HUES6 (cell line): ENCODE measurements at regions not wholly inside any gene's neighbourhood (a gene's known extent, or its start where the extent isn't known, plus 50 kb on each side); places are given as distances from the start of the nearest gene placed in this dataset.

Experiments used
- H3K27ac ChIP-seq: 2 replicates; pipeline ENCODE4 v1.7.0; 2013; ENCODE audit warnings: low read depth, mild to moderate bottlenecking, low read length, inconsistent platforms
- H3K27me3 ChIP-seq: 2 replicates; pipeline ENCODE4 v1.6.1; 2013; ENCODE audit warnings: low read length; ENCODE audit not compliant: control insufficient read depth, insufficient read depth
- H3K36me3 ChIP-seq: 2 replicates; pipeline ENCODE4 v1.6.1; 2013; ENCODE audit warnings: low read length; ENCODE audit not compliant: control insufficient read depth, insufficient read depth
- H3K4me1 ChIP-seq: 2 replicates; pipeline ENCODE4 v1.6.1; 2013; ENCODE audit warnings: low read length; ENCODE audit not compliant: control insufficient read depth, insufficient read depth
- H3K4me3 ChIP-seq: 2 replicates; pipeline ENCODE4 v1.5.1; 2013; ENCODE audit warnings: low read depth, low read length
- H3K9ac ChIP-seq: one replicate; pipeline ENCODE4 v1.6.1; 2013; ENCODE audit warnings: mild to moderate bottlenecking, low read length
- H3K9me3 ChIP-seq: 2 replicates; pipeline ENCODE4 v1.6.1; 2013; ENCODE audit warnings: low read depth, low read length; ENCODE audit not compliant: control insufficient read depth, insufficient read depth

- H3K36me3 ChIP-seq = no peaks in the 10 kb centered on the region
- no peak overlapping the region for H3K9ac ChIP-seq
- no peaks in the 10 kb centered on the region for H3K9me3 ChIP-seq
- H3K4me1 ChIP-seq = no peaks in the 10 kb centered on the region
- no peaks in the 10 kb centered on the region for H3K27me3 ChIP-seq
- no peak overlapping the region for H3K4me3 ChIP-seq
- no peak overlapping the region for H3K27ac ChIP-seq
Observed at GRCh38 chr5:24749701-24750100, 104.9 kb upstream of the CDH10 start.

DNA sequence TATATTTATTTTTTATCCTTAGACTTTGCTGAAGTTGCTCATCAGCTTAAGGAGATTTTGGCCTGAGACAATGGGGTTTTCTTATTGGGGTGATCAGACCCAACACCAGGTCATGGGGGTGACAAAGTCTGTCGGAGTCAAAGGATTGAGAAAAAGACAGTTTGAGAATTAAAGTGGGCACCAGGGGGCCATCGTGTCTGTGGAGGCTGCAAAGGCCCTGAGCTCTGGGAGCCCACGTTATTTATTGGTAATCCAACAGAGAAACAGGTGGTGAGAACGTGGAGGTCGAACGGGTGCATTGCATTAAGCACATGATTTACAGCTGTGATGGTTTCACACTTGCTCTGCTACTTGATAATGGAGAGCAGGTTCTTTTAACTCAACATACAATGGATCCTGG is 102.5 kb upstream of the CDH10 start:
- H3K4me1 ChIP-seq = no peaks in the 10 kb centered on the region
- no peak overlapping the region for H3K9ac ChIP-seq
- no peaks in the 10 kb centered on the region for H3K27me3 ChIP-seq
- H3K4me3 ChIP-seq = no peak overlapping the region
- no peaks in the 10 kb centered on the region for H3K9me3 ChIP-seq
- no peak overlapping the region for H3K27ac ChIP-seq
- no peaks in the 10 kb centered on the region for H3K36me3 ChIP-seq

DNA sequence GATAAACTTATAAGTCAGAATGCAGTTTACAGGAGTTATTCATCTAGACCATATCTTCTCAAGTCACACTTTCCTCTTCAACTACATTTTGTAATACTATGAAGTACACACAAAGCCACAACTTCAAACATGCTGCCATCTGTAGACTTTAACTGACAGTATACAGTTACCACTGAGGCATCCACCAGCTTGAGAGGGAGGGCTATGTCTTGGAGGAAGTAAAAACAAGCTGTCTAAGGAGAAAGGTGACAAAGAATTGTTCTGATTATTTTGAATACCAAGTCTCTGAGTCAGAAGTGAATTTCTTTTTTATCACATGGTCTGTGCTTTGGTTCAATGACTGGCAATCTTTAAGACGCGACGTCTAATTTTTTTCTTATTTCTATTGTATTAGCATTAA is 97.6 kb upstream of the CDH10 start:
- H3K9ac ChIP-seq = no peak overlapping the region
- H3K27me3 ChIP-seq = no peaks in the 10 kb centered on the region
- H3K4me3 ChIP-seq = no peak overlapping the region
- H3K9me3 ChIP-seq = no peaks in the 10 kb centered on the region
- no peak overlapping the region for H3K27ac ChIP-seq
- no peaks in the 10 kb centered on the region for H3K4me1 ChIP-seq
- no peaks in the 10 kb centered on the region for H3K36me3 ChIP-seq

- no peaks in the 10 kb centered on the region for H3K27me3 ChIP-seq
- no peaks in the 10 kb centered on the region for H3K4me1 ChIP-seq
- no peak overlapping the region for H3K27ac ChIP-seq
- no peaks in the 10 kb centered on the region for H3K9me3 ChIP-seq
- no peak overlapping the region for H3K9ac ChIP-seq
- no peak overlapping the region for H3K4me3 ChIP-seq
- no peaks in the 10 kb centered on the region for H3K36me3 ChIP-seq
Observed at GRCh38 chr5:24737163-24737562, 92.4 kb upstream of the CDH10 start.

GRCh38 chr5:24735284-24735683 is 90.5 kb upstream of the CDH10 start:
- Histone ChIP-seq H3K4me3 (no peak overlapping the region), H3K9ac (no peak overlapping the region), H3K27ac (no peak overlapping the region), H3K36me3 (no peaks in the 10 kb centered on the region), H3K27me3 (no peaks in the 10 kb centered on the region), H3K4me1 (no peaks in the 10 kb centered on the region), H3K9me3 (no peaks in the 10 kb centered on the region)

- no peak overlapping the region for H3K9ac ChIP-seq
- no peaks in the 10 kb centered on the region for H3K9me3 ChIP-seq
- H3K27me3 ChIP-seq = no peaks in the 10 kb centered on the region
- H3K4me1 ChIP-seq = no peaks in the 10 kb centered on the region
- no peak overlapping the region for H3K4me3 ChIP-seq
- H3K36me3 ChIP-seq = no peaks in the 10 kb centered on the region
- no peak overlapping the region for H3K27ac ChIP-seq
Observed at GRCh38 chr5:24732184-24732583, 87.4 kb upstream of the CDH10 start.

GRCh38 chr5:24720743-24721142 is 76.0 kb upstream of the CDH10 start:
- Histone ChIP-seq H3K9me3 (no peaks in the 10 kb centered on the region), H3K4me3 (no peak overlapping the region), H3K9ac (no peak overlapping the region), H3K4me1 (no peaks in the 10 kb centered on the region), H3K27me3 (no peaks in the 10 kb centered on the region), H3K27ac (no peak overlapping the region), H3K36me3 (no peaks in the 10 kb centered on the region)

DNA sequence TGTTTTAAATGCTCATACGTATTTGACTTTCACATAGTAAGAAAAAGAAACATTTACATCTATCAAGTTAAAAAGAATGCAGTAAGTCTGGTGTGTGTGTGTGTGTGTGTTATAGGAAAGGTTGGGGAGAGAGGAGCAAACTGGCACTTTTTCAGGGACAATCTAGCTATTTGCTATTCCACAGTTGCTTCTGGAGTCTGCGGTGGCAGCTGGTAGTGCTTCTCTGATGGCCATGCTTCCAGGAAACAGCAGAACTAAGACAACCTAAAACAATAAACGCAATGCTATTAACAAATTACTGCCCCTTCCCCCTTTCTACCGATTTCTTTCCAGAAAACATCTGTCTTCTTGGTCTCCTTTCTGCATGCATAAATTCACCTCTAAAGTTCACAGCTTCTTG is 70.0 kb upstream of the CDH10 start:
- H3K27me3 ChIP-seq = no peaks in the 10 kb centered on the region
- H3K9ac ChIP-seq = no peak overlapping the region
- H3K4me1 ChIP-seq = no peaks in the 10 kb centered on the region
- H3K4me3 ChIP-seq = no peak overlapping the region
- H3K9me3 ChIP-seq = no peaks in the 10 kb centered on the region
- no peaks in the 10 kb centered on the region for H3K36me3 ChIP-seq
- H3K27ac ChIP-seq = no peak overlapping the region

DNA sequence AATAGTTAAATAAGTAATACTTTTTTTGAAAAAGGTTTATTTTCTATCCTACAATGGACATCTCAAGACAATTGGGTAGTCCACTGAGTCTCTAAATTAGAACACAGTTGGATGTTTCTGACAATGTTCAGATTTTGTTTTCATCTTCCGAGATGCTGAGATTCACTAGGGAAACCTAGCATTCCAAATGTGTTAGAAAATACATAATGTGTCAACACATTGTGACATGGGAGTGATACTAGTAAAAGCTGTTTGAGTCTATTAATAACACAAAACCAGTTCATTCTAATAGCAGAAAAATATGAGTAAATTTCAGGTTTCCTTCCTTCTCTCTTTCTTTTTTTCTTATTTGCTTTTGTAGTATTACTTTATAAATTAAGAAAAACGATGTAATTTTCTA is 68.2 kb upstream of the CDH10 start:
- no peak overlapping the region for H3K9ac ChIP-seq
- no peaks in the 10 kb centered on the region for H3K27me3 ChIP-seq
- H3K27ac ChIP-seq = no peak overlapping the region
- H3K4me3 ChIP-seq = no peak overlapping the region
- no peaks in the 10 kb centered on the region for H3K9me3 ChIP-seq
- no peaks in the 10 kb centered on the region for H3K4me1 ChIP-seq
- H3K36me3 ChIP-seq = no peaks in the 10 kb centered on the region

GRCh38 chr5:24712047-24712446 is 67.3 kb upstream of the CDH10 start:
- no peak overlapping the region for H3K27ac ChIP-seq

GRCh38 chr5:24703934-24704333 is 59.2 kb upstream of the CDH10 start:
- H3K27ac ChIP-seq = no peak overlapping the region
- no peaks in the 10 kb centered on the region for H3K4me1 ChIP-seq
- no peak overlapping the region for H3K4me3 ChIP-seq
- H3K27me3 ChIP-seq = no peaks in the 10 kb centered on the region
- no peak overlapping the region for H3K9ac ChIP-seq
- no peaks in the 10 kb centered on the region for H3K36me3 ChIP-seq
- no peaks in the 10 kb centered on the region for H3K9me3 ChIP-seq

More at GRCh38 chr5:24712047-24712446, 67.3 kb upstream of the CDH10 start:
- no peaks in the 10 kb centered on the region for H3K4me1 ChIP-seq
- no peak overlapping the region for H3K4me3 ChIP-seq
- no peaks in the 10 kb centered on the region for H3K27me3 ChIP-seq
- H3K36me3 ChIP-seq = no peaks in the 10 kb centered on the region
- H3K9ac ChIP-seq = no peak overlapping the region
- H3K9me3 ChIP-seq = no peaks in the 10 kb centered on the region
